ENCODE measurements at regions not wholly inside any gene's neighbourhood (a gene's known extent, or its start where the extent isn't known, plus 50 kb on each side); places are given as distances from the start of the nearest gene placed in this dataset.

DNA sequence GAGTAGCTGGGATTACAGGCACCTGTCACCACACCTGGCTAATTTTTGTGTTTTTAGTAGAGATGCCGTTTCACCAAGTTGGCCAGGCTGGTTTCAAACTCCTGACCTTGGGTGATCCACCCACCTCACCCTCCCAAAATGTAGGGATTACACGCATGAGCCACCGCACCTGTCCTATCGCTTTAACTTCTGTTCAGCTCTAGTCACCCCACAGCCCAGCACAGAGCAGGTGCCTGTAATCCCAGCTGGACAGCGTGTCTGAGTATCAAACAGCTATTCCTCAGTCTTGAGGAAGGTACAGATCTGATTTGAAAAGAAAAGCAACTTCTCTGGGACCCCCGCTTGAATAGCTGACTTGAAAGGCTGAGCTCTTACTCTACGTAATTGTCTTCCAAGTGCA is 149.1 kb downstream of the CTTN start:
- no peaks in the 10 kb centered on the region for H3K36me3 Mint-ChIP-seq (ENCODE audit: low read depth)

DNA sequence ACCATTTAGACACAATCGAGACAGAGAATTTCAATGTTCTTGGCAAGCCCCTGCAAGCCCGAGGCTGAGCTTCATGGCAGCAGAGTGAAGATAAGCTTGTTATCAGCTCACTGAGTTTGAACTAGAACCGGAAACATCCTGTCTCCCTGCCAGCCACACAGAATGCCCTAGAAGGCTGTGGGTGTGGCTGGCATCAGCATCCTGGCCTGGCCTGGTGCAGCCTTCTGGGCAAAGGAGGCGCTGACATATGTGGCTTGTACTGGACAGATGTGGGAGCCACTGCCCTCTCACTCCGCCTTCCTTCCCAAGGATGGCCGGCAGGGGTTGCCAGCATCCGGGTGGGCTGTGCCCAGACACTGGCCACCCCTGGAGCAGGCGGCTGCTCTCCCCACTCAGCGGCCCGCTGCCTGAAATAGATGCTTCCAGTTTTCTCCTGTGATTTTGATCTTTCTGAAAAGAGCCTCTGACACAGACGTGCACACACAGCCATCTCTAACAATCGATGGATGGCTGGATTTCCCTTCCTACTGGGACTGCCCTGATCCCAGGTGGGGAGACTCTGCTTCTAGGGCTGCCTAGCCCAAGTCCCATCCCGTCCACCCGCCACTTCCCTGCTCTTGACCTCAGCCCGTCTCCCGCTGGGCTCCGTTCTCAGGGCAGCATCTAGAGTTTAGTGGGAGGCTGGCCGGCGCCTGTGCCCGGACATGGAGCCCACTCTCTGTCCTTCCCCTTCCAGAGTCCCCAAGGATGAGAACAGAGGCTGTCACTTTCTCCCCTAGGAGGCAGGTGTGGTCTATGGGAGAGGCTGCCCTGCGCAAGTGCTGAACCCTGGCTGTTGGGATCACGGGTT is 149.7 kb downstream of the CTTN start:
- Mint-ChIP-seq H3K36me3 (ENCODE audit: low read depth) (no peaks in the 10 kb centered on the region), H3K4me1 (peaks cover 16% of the 10 kb centered on the region), H3K9me3 (no peaks in the 10 kb centered on the region), H3K4me3 (no peak overlapping the region), H3K27ac (no peak overlapping the region), H3K27me3 (ENCODE audit: low read depth) (peaks cover 18% of the 10 kb centered on the region)
- TF ChIP-seq CTCF (IDR thresholded peaks at IDR 0.05; ENCODE audit: unreplicated experiment in 3 of 3) = no peak

More for the DNA sequence above, 149.1 kb downstream of the CTTN start:
- Mint-ChIP-seq H3K4me1 (peaks cover 16% of the 10 kb centered on the region), H3K27me3 (ENCODE audit: low read depth) (peaks cover 20% of the 10 kb centered on the region), H3K4me3 (no peak overlapping the region), H3K27ac (no peak overlapping the region), H3K9me3 (no peaks in the 10 kb centered on the region)
- no peak for TF ChIP-seq CTCF (IDR thresholded peaks at IDR 0.05; ENCODE audit: unreplicated experiment in 3 of 3)

DNA sequence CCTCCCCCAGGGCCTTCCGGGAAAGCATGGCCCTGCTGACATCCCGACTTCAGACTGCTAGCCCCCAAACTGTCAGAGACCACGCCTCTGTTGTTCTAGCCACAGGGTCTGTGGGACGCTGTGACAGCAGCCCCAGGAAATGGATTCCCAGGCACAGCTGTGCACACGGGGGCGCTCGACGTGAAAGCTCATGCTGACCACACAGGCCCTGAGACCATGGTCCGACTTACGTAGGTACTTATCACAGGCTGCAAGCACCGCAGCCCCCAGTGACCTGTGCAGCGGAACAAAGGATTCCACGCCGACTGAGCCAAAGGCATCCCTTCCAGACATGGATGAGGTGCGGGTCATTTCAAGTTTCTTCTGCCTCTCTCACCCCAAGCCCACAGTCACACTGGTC is 150.6 kb downstream of the CTTN start:
- H3K4me1 Mint-ChIP-seq = peaks cover 16% of the 10 kb centered on the region
- H3K27me3 Mint-ChIP-seq (ENCODE audit: low read depth) = peaks cover 15% of the 10 kb centered on the region
- H3K27ac Mint-ChIP-seq = no peak overlapping the region
- H3K9me3 Mint-ChIP-seq = no peaks in the 10 kb centered on the region
- H3K36me3 Mint-ChIP-seq (ENCODE audit: low read depth) = no peaks in the 10 kb centered on the region
- no peak for TF ChIP-seq CTCF (IDR thresholded peaks at IDR 0.05; ENCODE audit: unreplicated experiment in 3 of 3)
- H3K4me3 Mint-ChIP-seq = no peak overlapping the region

- TF ChIP-seq CTCF (IDR thresholded peaks at IDR 0.05; ENCODE audit: unreplicated experiment in 3 of 3) = no peak
- Mint-ChIP-seq H3K27me3 (ENCODE audit: low read depth) (peaks cover 15% of the 10 kb centered on the region), H3K4me1 (peaks cover 16% of the 10 kb centered on the region), H3K27ac (no peak overlapping the region), H3K4me3 (no peak overlapping the region), H3K36me3 (ENCODE audit: low read depth) (no peaks in the 10 kb centered on the region), H3K9me3 (no peaks in the 10 kb centered on the region)
These were observed 151.1 kb downstream of the CTTN start for GRCh38 chr11:70549386-70549785.

- Mint-ChIP-seq H3K4me1 (peaks cover 16% of the 10 kb centered on the region), H3K4me3 (no peak overlapping the region), H3K27ac (no peak overlapping the region), H3K9me3 (no peaks in the 10 kb centered on the region), H3K36me3 (ENCODE audit: low read depth) (no peaks in the 10 kb centered on the region), H3K27me3 (ENCODE audit: low read depth) (peaks cover 15% of the 10 kb centered on the region)
- no peak for TF ChIP-seq CTCF (IDR thresholded peaks at IDR 0.05; ENCODE audit: unreplicated experiment in 3 of 3)
These were observed 151.5 kb downstream of the CTTN start for GRCh38 chr11:70549796-70550195.

All from nephron (organoid).